Small intestine (tissue), 7 donors: ENCODE measurements at regions not wholly inside any gene's neighbourhood (a gene's known extent, or its start where the extent isn't known, plus 50 kb on each side); places are given as distances from the start of the nearest gene placed in this dataset.

Experiments used
- DNase-seq, 2 donors: peaks; one replicate each; pipeline versions ENCODE4 v3.0.0 to v3.0.0-alpha.2; 2013
- FAIRE-seq: peaks from 2 replicates; lab custom pipeline; 2012; peaks lifted over from hg19 to GRCh38; lab: Jason Lieb, UNC
- H3K27ac ChIP-seq, 3 donors: one replicate each; pipeline ENCODE4 v1.5.1; 2013; ENCODE audit warnings: low read length in 2 of 3, mild to moderate bottlenecking in 2 of 3, control low read depth in 1 of 3, inconsistent platforms in 1 of 3, low read depth in 1 of 3, moderate library complexity in 1 of 3
- H3K27me3 ChIP-seq, 3 donors: one replicate each; pipeline ENCODE4 v1.6.1; 2013; ENCODE audit warnings: low read length in 3 of 3, inconsistent platforms in 1 of 3; ENCODE audit not compliant: control insufficient read depth in 3 of 3, insufficient read depth in 3 of 3
- H3K36me3 ChIP-seq, 3 donors: one replicate each; pipeline ENCODE4 v1.6.1; 2013; ENCODE audit warnings: low read length in 3 of 3, inconsistent platforms in 1 of 3, low read depth in 1 of 3, mild to moderate bottlenecking in 1 of 3, moderate library complexity in 1 of 3; ENCODE audit not compliant: control insufficient read depth in 3 of 3, insufficient read depth in 2 of 3
- H3K4me1 ChIP-seq, 3 donors: one replicate each; pipeline ENCODE4 v1.6.1; 2013; ENCODE audit warnings: low read length in 2 of 3, inconsistent platforms in 1 of 3, low read depth in 1 of 3, mild to moderate bottlenecking in 1 of 3, moderate library complexity in 1 of 3; ENCODE audit not compliant: control insufficient read depth in 3 of 3, insufficient read depth in 2 of 3
- H3K4me3 ChIP-seq, 3 donors: one replicate each; pipeline ENCODE4 v1.5.1; 2013; ENCODE audit warnings: low read length in 3 of 3, control low read depth in 1 of 3, inconsistent platforms in 1 of 3, low read depth in 1 of 3, mild to moderate bottlenecking in 1 of 3, moderate library complexity in 1 of 3
- H3K9me3 ChIP-seq, 2 donors: one replicate each; pipeline ENCODE4 v1.6.1; 2013; ENCODE audit warnings: low read depth in 1 of 2, low read length in 1 of 2; ENCODE audit not compliant: control insufficient read depth in 2 of 2, insufficient read depth in 1 of 2
- WGBS, 3 donors: extraction: QIAGEN DNeasy Blood & Tissue Kit; methylation state at CpG; one replicate each; pipeline ENCODE4 v1.1.7; 2013; 5-methylcytosine and 5-hydroxymethylcytosine counted together
- donor health status: healthy with polysubstance abuse.
- donor health status: control.
- donor health status: control.
- donor health status: Bipolar disorder and iron deficiency.
- donor health status: healthy.

DNA sequence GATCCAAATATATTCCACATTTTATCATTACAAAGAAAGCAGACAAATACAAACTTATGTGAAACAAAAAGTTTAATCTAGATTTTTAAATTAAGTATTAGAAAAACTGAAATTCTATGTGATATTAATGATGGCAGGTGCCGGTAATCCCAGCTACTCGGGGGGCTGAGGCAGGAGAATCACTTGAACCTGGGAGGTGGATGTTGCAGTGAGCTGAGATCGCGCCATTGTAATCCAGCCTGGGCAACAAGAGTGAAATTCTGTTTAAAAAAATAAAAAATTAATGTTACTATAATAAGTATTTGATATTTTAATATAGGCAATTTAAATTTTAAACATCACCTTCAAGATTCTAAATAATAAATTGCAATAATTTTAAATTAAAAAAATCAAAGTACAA lies 400.6 kb downstream of the PABPC4L start:
- Histone ChIP-seq H3K4me3 (no peak overlapping the region), H3K9me3 (no peaks in the 10 kb centered on the region), H3K27ac (no peak overlapping the region), H3K27me3 (no peaks in the 10 kb centered on the region), H3K4me1 (no peaks in the 10 kb centered on the region), H3K36me3 (no peaks in the 10 kb centered on the region)
- 90 to 96% (median 96%) methylated on average over 4 of the region's 4 CpGs for WGBS, 3 donors
- DNase-seq = no peak
- no peak for FAIRE-seq

DNA sequence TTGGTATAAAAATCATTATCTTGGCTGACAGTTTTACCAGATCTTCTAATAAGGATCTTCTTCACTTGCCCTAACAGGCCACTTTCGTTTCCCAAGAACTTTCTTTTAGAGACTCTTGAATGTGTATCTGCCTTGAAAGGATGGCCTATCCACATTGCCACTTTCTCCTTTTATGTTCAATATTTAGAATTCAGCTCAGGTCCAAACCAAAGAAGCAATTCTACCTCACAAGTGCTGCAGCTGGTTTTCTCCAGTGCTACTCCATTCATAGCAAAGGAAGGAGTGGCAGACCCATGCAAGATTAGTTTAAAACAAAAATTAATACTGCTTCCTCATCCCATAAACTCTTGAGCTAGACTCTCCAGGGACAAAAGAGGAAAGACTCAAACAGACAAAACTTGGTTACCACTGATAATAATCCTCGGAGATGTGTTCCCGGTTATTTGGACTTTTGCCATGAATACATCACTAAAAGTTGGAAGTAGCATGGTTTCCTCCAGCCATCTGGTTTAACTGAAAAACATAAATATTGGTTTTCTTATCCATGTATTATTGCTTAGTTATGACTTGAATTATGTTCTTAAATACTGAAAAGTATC lies 401.8 kb downstream of the PABPC4L start:
- no peaks in the 10 kb centered on the region for H3K4me1 ChIP-seq
- no peak overlapping the region for H3K4me3 ChIP-seq
- WGBS, 3 donors = 37 to 61% (median 40%) methylated on average over 3 of the region's 3 CpGs
- H3K36me3 ChIP-seq = no peaks in the 10 kb centered on the region
- no peaks in the 10 kb centered on the region for H3K27me3 ChIP-seq
- H3K9me3 ChIP-seq = no peaks in the 10 kb centered on the region
- no peak overlapping the region for H3K27ac ChIP-seq
- DNase-seq (no peak), FAIRE-seq (no peak)

DNA sequence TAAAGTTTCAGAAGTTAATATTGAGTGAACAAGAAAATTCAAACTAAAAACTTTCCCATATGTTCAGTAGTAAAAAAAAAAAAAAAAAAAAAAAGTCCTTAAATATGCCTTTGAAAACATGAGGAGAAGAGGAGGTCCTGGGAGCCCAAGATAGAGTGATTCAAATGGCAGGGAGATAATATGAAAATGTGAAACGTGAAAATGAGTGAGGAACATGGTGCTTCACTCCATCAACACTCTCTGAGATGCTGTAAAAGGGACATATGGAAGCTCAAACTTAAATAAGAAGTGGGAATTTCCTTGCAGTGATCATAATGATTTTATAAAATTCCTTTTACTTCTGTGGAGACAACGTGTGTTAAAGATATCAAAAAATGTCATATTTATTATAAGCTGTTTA lies 423.9 kb downstream of the PABPC4L start:
- no peaks in the 10 kb centered on the region for H3K27me3 ChIP-seq
- no peak overlapping the region for H3K4me3 ChIP-seq
- H3K27ac ChIP-seq = no peak overlapping the region
- WGBS, 3 donors = 34 to 57% (median 51%) methylated on average over 2 of the region's 2 CpGs
- H3K4me1 ChIP-seq = no peaks in the 10 kb centered on the region
- DNase-seq = no peak
- H3K9me3 ChIP-seq = no peaks in the 10 kb centered on the region
- no peaks in the 10 kb centered on the region for H3K36me3 ChIP-seq
- FAIRE-seq = no peak

GRCh38 chr4:133776961-133777360 lies 424.6 kb downstream of the PABPC4L start:
- H3K9me3 ChIP-seq = no peaks in the 10 kb centered on the region
- no peak for DNase-seq
- no peak overlapping the region for H3K27ac ChIP-seq
- H3K4me3 ChIP-seq = no peak overlapping the region
- H3K4me1 ChIP-seq = no peaks in the 10 kb centered on the region
- 82 to 87% (median 84%) methylated on average over 4 of the region's 4 CpGs for WGBS, 3 donors
- H3K27me3 ChIP-seq = no peaks in the 10 kb centered on the region
- FAIRE-seq = no peak
- H3K36me3 ChIP-seq = no peaks in the 10 kb centered on the region

GRCh38 chr4:133776503-133776902 lies 425.1 kb downstream of the PABPC4L start:
- DNase-seq = no peak
- H3K27me3 ChIP-seq = no peaks in the 10 kb centered on the region
- no peaks in the 10 kb centered on the region for H3K4me1 ChIP-seq
- no peaks in the 10 kb centered on the region for H3K36me3 ChIP-seq
- peaks cover 0 to 3% of the 10 kb centered on the region in 2 donors for H3K9me3 ChIP-seq
- H3K4me3 ChIP-seq = no peak overlapping the region
- FAIRE-seq = no peak
- no peak overlapping the region for H3K27ac ChIP-seq
- WGBS, 3 donors = 72 to 76% (median 73%) methylated on average over 2 of the region's 2 CpGs

- no peak overlapping the region for H3K4me3 ChIP-seq
- FAIRE-seq = no peak
Measured at GRCh38 chr4:133775881-133776280, 425.7 kb downstream of the PABPC4L start.

DNA sequence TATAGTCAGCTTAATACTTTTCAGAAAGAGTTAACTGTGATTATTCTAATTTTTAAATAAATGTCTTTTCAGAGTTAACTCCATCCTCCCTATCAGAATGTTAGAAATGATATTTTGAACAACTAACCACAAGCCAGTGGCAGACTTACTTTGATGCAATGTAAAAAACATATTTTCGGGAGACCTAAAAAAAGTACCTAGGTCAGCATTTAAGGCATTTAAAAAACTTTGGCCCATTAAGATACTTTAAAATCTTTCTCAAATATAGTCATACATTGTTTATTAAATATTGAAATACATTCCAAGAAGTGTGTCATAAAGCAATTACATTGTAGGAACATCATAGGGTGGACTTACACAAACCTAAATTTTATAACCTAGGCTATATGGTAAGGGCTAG lies 426.1 kb downstream of the PABPC4L start:
- WGBS, 3 donors = 82 to 90% (median 88%) methylated on average over 1 of the region's 1 CpG
- H3K4me1 ChIP-seq = no peaks in the 10 kb centered on the region
- DNase-seq (no peak), FAIRE-seq (no peak)
- no peaks in the 10 kb centered on the region for H3K36me3 ChIP-seq
- H3K9me3 ChIP-seq = peaks cover 0 to 10% of the 10 kb centered on the region in 2 donors
- no peak overlapping the region for H3K4me3 ChIP-seq
- H3K27me3 ChIP-seq = no peaks in the 10 kb centered on the region
- H3K27ac ChIP-seq = no peak overlapping the region

More at GRCh38 chr4:133775881-133776280, 425.7 kb downstream of the PABPC4L start:
- Histone ChIP-seq H3K36me3 (no peaks in the 10 kb centered on the region), H3K27ac (no peak overlapping the region), H3K4me1 (no peaks in the 10 kb centered on the region), H3K27me3 (no peaks in the 10 kb centered on the region), H3K9me3 (peaks cover 0 to 9% of the 10 kb centered on the region in 2 donors)
- no peak for DNase-seq

- Histone ChIP-seq H3K36me3 (no peaks in the 10 kb centered on the region), H3K4me1 (no peaks in the 10 kb centered on the region), H3K27me3 (no peaks in the 10 kb centered on the region), H3K4me3 (no peak overlapping the region), H3K9me3 (peaks cover 0 to 5% of the 10 kb centered on the region in 2 donors), H3K27ac (no peak overlapping the region)
- WGBS, 3 donors = 73 to 80% (median 73%) methylated on average over 7 of the region's 7 CpGs
- DNase-seq (no peak), FAIRE-seq (no peak)
Measured at GRCh38 chr4:133759428-133759827, 442.2 kb downstream of the PABPC4L start.

DNA sequence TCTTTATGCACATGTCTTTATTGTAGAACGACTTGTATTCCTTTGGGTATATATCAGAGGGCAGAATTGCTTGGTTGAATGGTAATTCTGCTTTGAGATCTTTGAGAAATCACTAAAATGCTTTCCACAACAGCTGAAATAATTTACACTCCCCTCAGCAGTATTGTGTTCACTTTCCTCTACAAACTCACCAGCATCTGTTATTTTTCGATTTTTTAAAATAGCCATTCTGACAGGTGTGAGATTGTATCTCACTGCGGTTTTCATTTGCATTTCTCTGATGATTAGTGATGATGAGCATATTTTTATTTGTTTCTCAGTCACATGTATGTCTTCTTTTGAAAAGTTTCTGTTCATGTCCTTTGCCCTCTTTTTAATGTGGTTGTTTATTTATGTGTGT lies 459.8 kb downstream of the PABPC4L start:
- FAIRE-seq (no peak), DNase-seq (no peak)
- Histone ChIP-seq H3K27ac (no peak overlapping the region), H3K9me3 (no peaks in the 10 kb centered on the region), H3K4me1 (no peaks in the 10 kb centered on the region), H3K4me3 (no peak overlapping the region), H3K36me3 (no peaks in the 10 kb centered on the region), H3K27me3 (no peaks in the 10 kb centered on the region)
- WGBS, 3 donors = 74 to 80% (median 75%) methylated on average over 3 of the region's 3 CpGs
